Parathyroid adenoma (tissue), 2 donors: ENCODE measurements at regions not wholly inside any gene's neighbourhood (a gene's known extent, or its start where the extent isn't known, plus 50 kb on each side); places are given as distances from the start of the nearest gene placed in this dataset.

ENCODE experiments used
- H2AFZ ChIP-seq: fragments of 300-600 bp; sonication (generic); one replicate; pipeline ENCODE4 v1.7.0; 2017; ENCODE audit warnings: antibody characterized with exemption, mild to moderate bottlenecking
- H3K27ac ChIP-seq: fragments of 300-600 bp; sonication (generic); one replicate; pipeline ENCODE4 v1.7.0; 2017
- H3K27me3 ChIP-seq: fragments of 300-600 bp; sonication (generic); one replicate; pipeline ENCODE4 v1.7.0; 2017; ENCODE audit warnings: low read length; ENCODE audit not compliant: control insufficient read depth, insufficient read depth
- H3K36me3 ChIP-seq: fragments of 300-600 bp; sonication (generic); one replicate; pipeline ENCODE4 v1.7.0; 2017; ENCODE audit warnings: low read length; ENCODE audit not compliant: control insufficient read depth, insufficient read depth
- H3K4me1 ChIP-seq: fragments of 300-600 bp; sonication (generic); one replicate; pipeline ENCODE4 v1.7.0; 2017; ENCODE audit warnings: control low read depth
- H3K4me2 ChIP-seq: fragments of 300-600 bp; sonication (generic); one replicate; pipeline ENCODE4 v1.7.0; 2017; ENCODE audit warnings: low read length
- H3K4me3 ChIP-seq: fragments of 300-600 bp; sonication (generic); one replicate; pipeline ENCODE4 v1.7.0; 2017; ENCODE audit warnings: low read depth, low read length
- H3K79me2 ChIP-seq: fragments of 300-600 bp; sonication (generic); one replicate; pipeline ENCODE4 v1.7.0; 2017; ENCODE audit warnings: control low read depth
- H3K9ac ChIP-seq: fragments of 300-600 bp; sonication (generic); one replicate; pipeline ENCODE4 v1.7.0; 2017; ENCODE audit warnings: mild to moderate bottlenecking
- H3K9me3 ChIP-seq: fragments of 300-600 bp; sonication (generic); one replicate; pipeline ENCODE4 v1.7.0; 2017; ENCODE audit warnings: low read length; ENCODE audit not compliant: control insufficient read depth
- CTCF ChIP-seq: fragments of 300-600 bp; sonication (generic); IDR thresholded peaks from one replicate; pipeline ENCODE4 v1.7.0; 2017; ENCODE audit warnings: antibody characterized with exemption, mild to moderate bottlenecking
- donor health status: primary hyperparathyroidism.

DNA sequence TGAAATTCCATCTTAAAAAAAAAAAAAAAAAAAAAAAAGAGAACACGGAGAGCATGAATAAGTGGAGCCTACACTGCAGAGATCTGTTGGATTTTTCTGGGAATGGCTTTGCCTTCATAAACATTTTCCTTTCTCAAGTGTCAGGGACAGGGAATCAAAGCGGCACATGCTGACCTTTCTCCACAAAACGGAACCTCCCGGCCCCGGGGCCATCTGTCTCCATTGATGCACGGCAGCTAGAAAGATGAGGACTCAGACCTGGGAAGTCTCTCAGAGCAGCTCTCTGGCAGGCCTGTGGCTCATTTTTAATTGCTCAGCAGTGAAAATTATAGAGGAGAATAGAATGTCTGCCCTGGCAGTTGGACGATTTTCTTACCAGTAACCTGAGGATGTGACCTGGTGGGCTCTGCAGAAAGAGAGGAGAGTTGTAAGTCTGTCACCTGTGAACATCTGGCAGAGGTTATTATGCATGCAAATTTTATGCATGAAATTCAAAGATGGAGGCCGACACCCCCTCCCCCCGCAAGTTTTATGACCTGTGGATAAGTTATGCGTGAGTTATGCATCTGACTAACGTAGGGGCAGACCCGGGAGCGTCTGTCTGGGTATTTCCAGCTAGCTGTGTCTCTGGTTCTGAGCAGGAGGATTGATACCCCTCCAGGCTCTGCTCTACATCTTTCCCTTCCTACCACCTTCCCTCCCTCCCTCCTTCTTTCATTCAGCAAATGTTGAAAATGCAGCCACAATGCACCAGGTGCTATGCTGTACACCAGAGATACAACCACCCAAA is 352.5 kb downstream of the CDH26 start:
- TF ChIP-seq CTCF = no peak
- Histone ChIP-seq H3K4me1 (peaks cover 20% of the 10 kb centered on the region), H3K4me2 (no peak overlapping the region), H3K79me2 (no peaks in the 10 kb centered on the region), H2AFZ (no peak overlapping the region), H3K9me3 (no peaks in the 10 kb centered on the region), H3K4me3 (no peak overlapping the region), H3K36me3 (no peaks in the 10 kb centered on the region), H3K9ac (no peak overlapping the region), H3K27me3 (no peaks in the 10 kb centered on the region), H3K27ac (no peak overlapping the region)

DNA sequence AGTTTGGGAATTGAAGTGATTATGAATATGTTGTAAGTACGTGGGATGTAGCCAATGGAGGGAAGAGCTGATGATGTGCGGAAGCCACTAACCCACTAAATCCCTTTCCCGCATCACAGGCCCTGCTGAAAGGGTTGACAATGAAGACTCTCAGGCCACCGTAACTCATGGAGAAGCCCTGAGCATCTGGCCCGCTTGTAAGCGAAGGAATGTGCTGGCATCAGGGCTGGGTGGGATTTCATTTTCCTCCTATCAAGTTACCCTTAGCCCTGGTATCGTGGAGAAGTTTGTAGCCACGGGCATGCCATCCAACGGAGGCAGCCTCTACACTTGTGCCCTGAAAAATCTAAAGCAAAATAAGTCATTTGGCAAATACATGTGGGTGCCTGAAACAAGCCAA is 355.0 kb downstream of the CDH26 start:
- no peaks in the 10 kb centered on the region for H3K36me3 ChIP-seq
- H3K4me2 ChIP-seq = peak overlapping the region; percentile 38
- H3K9me3 ChIP-seq = no peaks in the 10 kb centered on the region
- H3K4me1 ChIP-seq = peaks cover 20% of the 10 kb centered on the region
- H3K79me2 ChIP-seq = no peaks in the 10 kb centered on the region
- H3K9ac ChIP-seq = no peak overlapping the region
- H3K4me3 ChIP-seq = peak overlapping the region; percentile 11
- H3K27me3 ChIP-seq = no peaks in the 10 kb centered on the region
- no peak for TF ChIP-seq CTCF
- H3K27ac ChIP-seq = peak overlapping the region; percentile 81
- H2AFZ ChIP-seq = peak overlapping the region; percentile 64

DNA sequence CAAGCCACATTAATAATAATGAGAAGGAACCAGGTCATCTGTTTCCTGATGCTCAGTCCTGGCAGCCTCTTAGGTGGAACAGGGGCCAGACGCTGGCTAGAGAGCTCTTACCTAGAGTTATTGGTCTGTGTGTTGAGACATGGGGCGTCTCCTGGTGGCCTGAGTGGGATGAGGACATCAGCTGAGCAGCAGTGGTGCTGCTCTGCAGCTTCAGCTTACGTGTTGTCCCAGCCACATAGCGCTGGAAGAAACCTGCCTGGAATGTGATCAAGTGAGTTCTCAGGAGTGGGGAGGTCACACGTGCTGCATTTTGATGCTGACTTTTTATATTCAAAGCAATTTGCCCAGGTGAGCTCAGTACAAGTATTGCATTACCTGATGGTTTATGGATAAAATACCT is 355.4 kb downstream of the CDH26 start:
- TF ChIP-seq CTCF = peak; percentile 82
- H3K27me3 ChIP-seq = no peaks in the 10 kb centered on the region
- H3K27ac ChIP-seq = peak overlapping the region; percentile 81
- peak overlapping the region; percentile 64 for H2AFZ ChIP-seq
- no peak overlapping the region for H3K9ac ChIP-seq
- H3K4me2 ChIP-seq = peak overlapping the region; percentile 38
- H3K4me1 ChIP-seq = peaks cover 20% of the 10 kb centered on the region
- H3K79me2 ChIP-seq = no peaks in the 10 kb centered on the region
- no peaks in the 10 kb centered on the region for H3K9me3 ChIP-seq
- no peaks in the 10 kb centered on the region for H3K36me3 ChIP-seq
- peak overlapping the region; percentile 11 for H3K4me3 ChIP-seq

DNA sequence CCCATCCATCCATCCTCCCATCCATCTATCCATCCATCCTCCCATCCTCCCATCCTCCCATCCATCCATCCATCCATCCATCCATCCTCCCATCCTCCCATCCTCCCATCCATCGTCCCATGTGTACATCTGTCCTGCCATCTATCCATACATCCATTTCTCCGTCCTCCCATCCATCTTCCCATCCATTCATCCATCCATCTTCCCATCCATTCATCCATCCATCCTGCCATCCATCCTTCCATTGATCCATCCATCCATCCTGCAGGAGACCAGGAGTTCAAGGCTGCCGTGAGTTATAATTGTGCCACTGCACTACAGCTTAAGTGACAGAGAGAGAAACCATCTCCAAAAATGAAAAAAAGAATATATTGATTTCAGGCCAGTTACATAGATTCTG is 356.5 kb downstream of the CDH26 start:
- Histone ChIP-seq H3K36me3 (no peaks in the 10 kb centered on the region), H3K27ac (no peak overlapping the region), H3K4me2 (no peak overlapping the region), H3K4me1 (peaks cover 20% of the 10 kb centered on the region), H2AFZ (no peak overlapping the region), H3K27me3 (no peaks in the 10 kb centered on the region), H3K9me3 (no peaks in the 10 kb centered on the region), H3K9ac (no peak overlapping the region), H3K4me3 (no peak overlapping the region), H3K79me2 (no peaks in the 10 kb centered on the region)
- TF ChIP-seq CTCF = no peak
